Activated CD8-positive, alpha-beta memory T cell treated with anti-CD3 and anti-CD28 coated beads, Interleukin-2, amount 10 ng/mL, durations not matched to agents 7 days and 5 days (primary cell): ENCODE measurements at regions not wholly inside any gene's neighbourhood (a gene's known extent, or its start where the extent isn't known, plus 50 kb on each side); places are given as distances from the start of the nearest gene placed in this dataset.

Experiments used
- ATAC-seq: fragments of 150-1000 bp; cut with Tn5 transposase; one replicate; pipeline ENCODE4 v1.10.0; 2021; ENCODE audit warnings: moderate library complexity
- CTCF ChIA-PET: fragments of 350-600 bp; sonication (Branson Sonifier 250); formaldehyde crosslinking; loops from one replicate; lab custom pipeline; 2021; ENCODE audit warnings: antibody characterized with exemption; lab: Charles Lee
- DNase-seq: peaks from one replicate; pipeline ENCODE4 v3.0.0-alpha.2; 2020
- H3K27ac Mint-ChIP-seq: one replicate; pipeline ENCODE4 v1.8.0; 2021; ENCODE audit warnings: mild to moderate bottlenecking, mixed read lengths
- H3K27me3 Mint-ChIP-seq: one replicate; pipeline ENCODE4 v1.8.0; 2021; ENCODE audit warnings: mixed read lengths
- H3K36me3 Mint-ChIP-seq: one replicate; pipeline ENCODE4 v1.8.0; 2021; ENCODE audit warnings: mild to moderate bottlenecking, mixed read lengths
- H3K4me1 Mint-ChIP-seq: one replicate; pipeline ENCODE4 v1.8.0; 2021; ENCODE audit warnings: mixed read lengths
- H3K4me3 Mint-ChIP-seq: one replicate; pipeline ENCODE4 v1.8.0; 2021; ENCODE audit warnings: mild to moderate bottlenecking, moderate library complexity, mixed read lengths
- H3K9me3 Mint-ChIP-seq: one replicate; pipeline ENCODE4 v1.8.0; 2022; ENCODE audit warnings: low read depth, mixed read lengths

DNA sequence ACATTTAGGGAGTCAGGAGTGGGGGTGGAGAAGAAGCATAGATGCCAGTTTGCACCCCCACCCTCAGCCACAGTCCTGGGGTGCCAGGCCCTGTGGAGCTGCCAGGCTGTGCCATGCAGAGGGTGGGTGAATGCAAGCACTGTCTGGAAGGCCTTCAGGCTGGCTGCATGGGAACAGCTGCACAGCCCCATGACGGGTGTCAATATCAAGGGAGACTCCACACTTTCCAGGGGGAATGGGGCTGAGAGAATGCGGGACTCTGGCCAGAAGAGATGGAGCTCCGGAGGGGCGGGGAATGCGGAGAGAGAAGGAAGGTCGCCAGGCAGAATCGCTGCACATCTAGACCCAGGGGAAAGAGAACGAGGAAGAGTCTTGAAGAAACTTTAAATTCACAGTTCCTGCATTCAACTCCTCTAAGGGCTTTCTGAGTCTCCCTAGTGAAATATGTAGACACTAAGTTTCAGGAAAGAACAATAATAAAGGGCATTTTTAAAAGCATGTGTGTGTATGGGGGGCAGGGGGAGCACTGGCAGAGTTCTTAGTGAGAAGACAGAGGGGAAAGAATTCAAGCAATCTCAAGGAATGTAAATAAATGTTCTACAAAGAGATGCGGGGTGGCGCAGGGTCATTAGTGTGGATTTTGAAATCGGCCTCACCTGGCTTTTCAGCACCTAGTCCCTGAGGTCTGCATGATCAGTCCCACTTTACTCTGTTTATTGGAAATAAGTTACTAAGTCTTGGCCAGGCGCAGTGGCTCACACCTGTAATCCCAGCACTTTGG is 59.1 kb downstream of the BOD1 start:
- Mint-ChIP-seq H3K4me3 (no peak overlapping the region), H3K4me1 (no peaks in the 10 kb centered on the region), H3K27ac (no peak overlapping the region), H3K36me3 (no peaks in the 10 kb centered on the region), H3K9me3 (peaks cover 6% of the 10 kb centered on the region), H3K27me3 (peaks cover 15% of the 10 kb centered on the region)
- CTCF ChIA-PET: interaction anchor here (1.8 kb wide), 1 partner anchor 16 kb away, joined by 10 read pairs; no protein-coding TSS in a partner anchor
- no peak for ATAC-seq
- no peak for DNase-seq

DNA sequence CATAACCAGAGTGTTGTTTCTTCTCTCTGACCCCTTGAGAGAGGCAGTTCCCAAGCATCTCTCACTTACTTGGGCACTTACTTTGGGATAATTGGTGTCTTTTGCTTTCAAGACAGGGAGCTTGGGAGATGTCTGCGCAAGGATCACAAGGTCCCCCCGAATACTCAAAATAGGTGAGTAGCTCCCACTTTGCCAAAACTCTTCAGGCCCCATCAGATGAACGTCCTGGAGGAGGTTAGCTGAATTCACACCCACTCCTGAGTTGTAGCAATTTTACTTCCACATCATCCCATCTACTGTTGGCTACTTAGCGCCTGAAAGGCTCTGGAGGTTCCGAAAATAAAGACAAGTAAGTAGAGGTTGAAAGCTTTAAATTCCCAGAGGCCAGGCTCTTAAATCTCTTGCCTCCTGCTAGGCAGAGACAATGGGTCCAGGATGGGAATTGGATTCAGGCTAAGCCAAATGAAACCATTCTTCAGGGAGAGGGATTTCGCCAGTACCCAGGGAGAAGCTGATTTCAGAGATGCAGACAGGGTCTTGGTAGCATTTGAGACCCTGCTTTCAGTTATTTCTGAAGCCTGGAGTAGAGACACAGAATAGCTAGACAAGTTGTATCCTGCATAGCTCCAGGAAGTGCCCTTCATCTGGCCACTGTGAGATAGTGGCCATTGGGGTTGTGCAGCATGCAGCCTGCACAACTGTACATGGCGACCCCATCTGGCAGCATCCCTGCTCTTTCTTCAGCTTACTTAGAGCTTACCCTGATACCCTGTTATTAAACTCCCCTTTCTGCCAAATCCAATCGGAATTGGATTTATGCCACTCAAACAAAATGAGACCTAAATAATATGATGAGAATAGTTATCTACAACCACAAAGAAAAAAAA is 60.1 kb downstream of the BOD1 start:
- ATAC-seq (no peak), DNase-seq (no peak)
- Mint-ChIP-seq H3K36me3 (no peaks in the 10 kb centered on the region), H3K4me1 (no peaks in the 10 kb centered on the region), H3K27me3 (peaks cover 15% of the 10 kb centered on the region), H3K27ac (no peak overlapping the region), H3K9me3 (peaks cover 6% of the 10 kb centered on the region), H3K4me3 (no peak overlapping the region)
- CTCF ChIA-PET: interaction anchor here (1.8 kb wide), 1 partner anchor 17 kb away, joined by 10 read pairs; no protein-coding TSS in a partner anchor

DNA sequence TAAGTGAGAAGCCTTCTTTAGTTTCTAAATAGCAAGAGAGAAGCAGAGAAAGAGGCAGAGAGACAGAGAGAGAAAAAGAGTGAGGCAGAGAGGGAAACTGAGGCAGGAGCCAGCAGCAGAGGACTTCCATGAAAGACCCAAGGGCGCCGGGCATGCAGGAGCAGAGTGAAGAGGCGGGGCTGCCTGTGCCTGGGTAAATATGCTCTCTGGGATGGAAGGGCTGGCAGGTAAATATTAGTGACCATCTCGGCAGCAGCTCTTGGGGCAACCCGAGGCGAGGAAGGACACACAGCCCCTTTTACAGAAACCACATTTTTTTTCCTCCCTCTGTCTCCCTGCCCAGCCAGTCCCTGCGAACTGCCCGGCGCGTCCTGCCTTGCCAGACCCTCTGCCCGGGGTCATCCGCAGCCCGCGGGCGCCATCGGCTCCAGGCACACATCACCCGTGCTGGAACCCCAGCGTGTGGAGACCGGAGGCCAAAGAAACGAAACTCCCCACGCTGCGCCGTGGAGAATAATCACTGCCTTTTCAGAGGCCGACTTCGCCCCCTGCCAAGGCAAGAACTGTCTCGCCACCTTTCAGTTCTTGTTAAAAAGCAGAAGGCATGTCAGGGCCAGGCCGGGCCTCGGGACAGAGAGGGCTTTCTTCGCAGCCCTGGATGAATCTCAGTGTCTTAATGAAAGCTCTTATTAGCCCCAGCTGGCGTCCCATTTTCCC is 61.3 kb downstream of the BOD1 start:
- CTCF ChIA-PET: interaction anchor here (1.8 kb wide), 1 partner anchor 18 kb away, joined by 10 read pairs; no protein-coding TSS in a partner anchor

DNA sequence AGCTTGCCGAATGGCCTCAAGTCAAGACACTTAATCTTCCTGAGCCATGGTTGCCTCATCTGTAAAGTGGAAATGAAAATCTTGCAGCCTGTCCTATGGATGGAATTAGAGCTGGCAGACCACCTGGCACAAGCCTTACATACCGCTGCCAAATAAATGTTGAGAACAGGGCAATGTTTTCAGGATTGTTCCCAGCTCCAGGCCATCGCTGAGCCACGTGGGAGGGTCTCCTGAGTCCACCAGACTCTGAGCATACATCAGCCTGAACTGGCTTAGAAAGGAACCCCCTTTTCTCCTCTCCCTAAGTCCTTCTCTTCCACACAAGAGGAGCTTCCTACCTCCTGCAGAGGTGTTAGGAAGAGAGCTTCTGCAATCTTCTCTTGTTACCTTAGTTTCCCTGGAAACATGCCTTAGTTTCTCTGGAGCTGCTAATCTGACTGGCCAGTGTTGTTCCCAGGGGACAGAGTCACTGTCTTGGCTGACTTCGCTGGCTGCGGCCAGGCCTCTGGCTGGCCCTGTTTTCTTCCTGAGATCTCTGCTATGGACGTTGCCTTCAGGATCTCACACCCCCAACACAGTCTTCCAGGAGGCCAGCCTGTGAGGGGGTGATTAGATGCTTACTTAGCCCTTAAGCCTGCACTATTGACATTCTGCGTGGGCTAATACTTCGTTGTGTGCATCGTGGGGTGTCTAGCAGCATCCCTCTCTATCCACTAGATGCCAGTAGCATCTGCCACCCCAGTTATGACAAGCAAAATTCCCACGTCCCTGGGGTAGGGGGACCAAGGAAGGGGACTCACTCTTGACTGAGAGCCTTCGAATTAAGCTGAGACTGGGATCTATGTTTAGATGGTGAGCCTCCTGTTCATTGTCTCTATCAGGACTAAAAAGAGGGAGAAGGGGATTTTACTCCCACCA is 62.2 kb downstream of the BOD1 start:
- Mint-ChIP-seq H3K27ac (no peak overlapping the region), H3K4me3 (no peak overlapping the region), H3K9me3 (no peaks in the 10 kb centered on the region), H3K4me1 (no peaks in the 10 kb centered on the region), H3K27me3 (peaks cover 5% of the 10 kb centered on the region), H3K36me3 (no peaks in the 10 kb centered on the region)
- CTCF ChIA-PET: no interaction called here
- ATAC-seq: no peak
- DNase-seq: no peak

More for the DNA sequence above, 61.3 kb downstream of the BOD1 start:
- H3K36me3 Mint-ChIP-seq: no peaks in the 10 kb centered on the region
- H3K27ac Mint-ChIP-seq: no peak overlapping the region
- H3K4me3 Mint-ChIP-seq: no peak overlapping the region
- no peak for DNase-seq
- H3K27me3 Mint-ChIP-seq: peaks cover 9% of the 10 kb centered on the region
- no peaks in the 10 kb centered on the region for H3K4me1 Mint-ChIP-seq
- no peak for ATAC-seq
- H3K9me3 Mint-ChIP-seq: peaks cover 4% of the 10 kb centered on the region

DNA sequence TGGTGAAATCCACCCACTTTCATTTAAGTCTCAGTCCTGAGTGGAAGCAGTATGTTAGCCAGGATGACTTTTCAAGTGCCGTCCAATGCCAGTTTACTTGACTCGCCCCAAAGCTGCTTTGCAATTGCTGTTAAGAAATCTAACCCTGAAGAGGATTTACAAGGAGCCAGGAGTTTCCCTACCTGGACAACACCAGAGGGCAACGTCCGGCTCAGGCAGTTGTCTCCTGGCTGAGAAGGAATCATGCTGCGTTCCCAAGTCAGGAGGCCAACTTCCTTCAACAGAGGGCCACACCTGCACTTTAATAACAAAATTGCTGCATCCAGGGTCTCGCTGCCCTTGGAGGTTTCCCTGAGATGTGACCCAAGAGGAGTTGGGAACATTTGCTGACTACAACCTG is 65.8 kb downstream of the BOD1 start:
- H3K4me3 Mint-ChIP-seq: no peak overlapping the region
- peaks cover 5% of the 10 kb centered on the region for H3K27me3 Mint-ChIP-seq
- no peaks in the 10 kb centered on the region for H3K9me3 Mint-ChIP-seq
- DNase-seq: no peak
- H3K4me1 Mint-ChIP-seq: no peaks in the 10 kb centered on the region
- H3K27ac Mint-ChIP-seq: no peak overlapping the region
- no peaks in the 10 kb centered on the region for H3K36me3 Mint-ChIP-seq
- CTCF ChIA-PET: no interaction called here
- ATAC-seq: no peak

DNA sequence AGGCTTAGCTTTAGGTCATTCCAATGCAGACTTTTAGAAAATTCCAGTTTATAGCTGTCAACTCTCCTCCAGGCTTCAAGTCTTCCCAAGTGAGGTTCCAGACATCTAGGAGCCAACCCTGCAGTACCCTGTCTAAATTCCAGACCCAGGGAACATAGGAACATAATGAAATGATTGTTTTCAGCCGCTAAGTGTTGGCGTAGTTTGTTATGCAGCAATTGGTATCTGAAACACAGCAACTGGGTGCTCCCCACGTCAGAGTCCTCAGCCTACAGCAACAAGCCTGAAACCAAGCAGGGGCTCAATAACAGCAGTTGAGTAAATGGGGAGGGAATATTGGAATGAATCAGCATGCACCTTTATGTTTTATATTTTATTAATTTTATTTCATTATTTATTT is 66.8 kb downstream of the BOD1 start:
- CTCF ChIA-PET: no interaction called here
- no peak overlapping the region for H3K27ac Mint-ChIP-seq
- peaks cover 5% of the 10 kb centered on the region for H3K27me3 Mint-ChIP-seq
- no peak overlapping the region for H3K4me3 Mint-ChIP-seq
- ATAC-seq: no peak
- H3K9me3 Mint-ChIP-seq: no peaks in the 10 kb centered on the region
- no peak for DNase-seq
- no peaks in the 10 kb centered on the region for H3K36me3 Mint-ChIP-seq
- H3K4me1 Mint-ChIP-seq: no peaks in the 10 kb centered on the region

DNA sequence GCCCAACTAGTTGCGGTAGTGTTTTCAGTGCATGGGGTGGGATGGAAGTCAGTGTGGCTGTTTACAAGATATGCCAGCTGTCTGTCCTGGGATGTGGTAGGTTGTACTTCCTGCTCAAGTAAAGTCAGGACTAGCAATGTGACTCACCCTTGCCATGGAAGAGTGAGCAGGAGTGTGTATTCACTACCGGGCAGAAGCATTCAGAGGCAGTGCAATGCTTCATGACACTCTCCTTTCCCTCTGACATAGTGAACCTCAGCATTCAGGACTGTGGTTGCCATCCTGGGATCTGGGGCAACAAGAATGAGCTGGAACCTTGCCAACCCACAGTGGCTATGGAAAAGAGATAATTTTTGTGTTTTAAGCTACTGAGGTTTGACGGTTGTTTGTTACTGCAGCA is 68.9 kb downstream of the BOD1 start:
- CTCF ChIA-PET: no interaction called here

DNA sequence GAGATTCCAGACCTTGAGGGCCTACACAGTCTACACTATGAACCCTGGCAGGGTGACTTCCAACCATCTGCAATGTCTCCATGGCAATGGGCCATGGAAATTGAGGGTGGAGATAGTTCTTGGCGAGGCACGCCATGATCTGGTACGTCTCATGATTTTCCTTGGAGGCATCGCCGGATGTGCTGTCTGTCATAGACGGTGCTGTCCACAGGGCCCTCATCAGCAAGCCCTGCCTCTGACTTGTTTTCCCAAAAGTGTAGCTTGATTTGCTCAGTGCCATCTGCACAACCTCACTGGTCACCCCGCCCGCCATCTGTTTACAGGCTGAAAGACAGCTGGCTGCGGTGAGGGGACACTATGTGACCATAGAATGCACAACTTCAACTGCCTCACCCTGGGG is 73.5 kb downstream of the BOD1 start:
- CTCF ChIA-PET: no interaction called here
- DNase-seq (no peak), ATAC-seq (no peak)
- H3K36me3 Mint-ChIP-seq: no peaks in the 10 kb centered on the region
- peaks cover 5% of the 10 kb centered on the region for H3K27me3 Mint-ChIP-seq
- no peaks in the 10 kb centered on the region for H3K4me1 Mint-ChIP-seq
- H3K9me3 Mint-ChIP-seq: no peaks in the 10 kb centered on the region
- no peak overlapping the region for H3K27ac Mint-ChIP-seq
- H3K4me3 Mint-ChIP-seq: no peak overlapping the region

More for the DNA sequence above, 68.9 kb downstream of the BOD1 start:
- H3K27me3 Mint-ChIP-seq: peaks cover 5% of the 10 kb centered on the region
- H3K4me1 Mint-ChIP-seq: no peaks in the 10 kb centered on the region
- H3K36me3 Mint-ChIP-seq: no peaks in the 10 kb centered on the region
- H3K9me3 Mint-ChIP-seq: no peaks in the 10 kb centered on the region
- DNase-seq (no peak), ATAC-seq (no peak)
- H3K27ac Mint-ChIP-seq: no peak overlapping the region
- H3K4me3 Mint-ChIP-seq: no peak overlapping the region

DNA sequence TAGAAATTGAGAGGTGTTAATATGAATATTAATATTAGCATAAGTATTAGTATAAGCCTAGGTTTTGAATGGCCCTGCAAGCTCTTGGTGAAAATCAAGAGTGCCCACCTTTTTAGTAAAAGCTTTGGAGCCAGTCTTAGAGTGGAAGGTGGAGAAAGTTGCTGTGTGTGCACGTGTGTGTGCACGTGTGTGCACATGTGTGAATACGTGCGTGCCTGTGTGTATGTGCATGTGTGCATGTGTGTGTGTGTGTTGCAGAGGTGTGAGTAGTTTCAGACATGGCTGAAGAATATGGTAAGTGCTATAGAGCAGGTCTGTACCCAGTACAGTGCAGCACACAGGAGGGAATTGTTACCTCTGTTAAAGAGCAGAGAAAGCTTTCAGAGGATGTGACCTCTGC is 74.3 kb downstream of the BOD1 start:
- no peaks in the 10 kb centered on the region for H3K36me3 Mint-ChIP-seq
- H3K9me3 Mint-ChIP-seq: no peaks in the 10 kb centered on the region
- H3K27me3 Mint-ChIP-seq: peaks cover 5% of the 10 kb centered on the region
- no peak overlapping the region for H3K4me3 Mint-ChIP-seq
- no peak overlapping the region for H3K27ac Mint-ChIP-seq
- ATAC-seq (no peak), DNase-seq (no peak)
- CTCF ChIA-PET: no interaction called here
- no peaks in the 10 kb centered on the region for H3K4me1 Mint-ChIP-seq

DNA sequence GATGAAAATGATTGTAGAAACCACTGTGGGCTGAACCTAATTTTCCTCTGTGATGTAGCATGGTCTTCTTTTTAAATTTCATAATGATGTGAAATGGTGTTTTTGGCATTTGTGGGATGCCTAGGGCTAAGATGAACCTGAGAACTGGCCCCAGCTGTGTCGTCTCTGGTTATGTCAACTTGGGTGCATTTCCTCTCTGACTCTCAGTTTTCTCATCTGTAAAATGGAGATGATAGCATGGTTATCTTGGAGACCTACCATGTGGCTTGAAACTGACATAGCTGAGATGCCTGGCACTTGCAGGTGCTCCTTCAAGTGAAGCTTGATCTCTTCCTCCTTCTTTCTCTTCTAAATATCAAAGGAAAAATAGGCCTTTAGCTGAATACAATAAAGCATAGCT is 77.8 kb downstream of the BOD1 start:
- no peaks in the 10 kb centered on the region for H3K36me3 Mint-ChIP-seq

DNA sequence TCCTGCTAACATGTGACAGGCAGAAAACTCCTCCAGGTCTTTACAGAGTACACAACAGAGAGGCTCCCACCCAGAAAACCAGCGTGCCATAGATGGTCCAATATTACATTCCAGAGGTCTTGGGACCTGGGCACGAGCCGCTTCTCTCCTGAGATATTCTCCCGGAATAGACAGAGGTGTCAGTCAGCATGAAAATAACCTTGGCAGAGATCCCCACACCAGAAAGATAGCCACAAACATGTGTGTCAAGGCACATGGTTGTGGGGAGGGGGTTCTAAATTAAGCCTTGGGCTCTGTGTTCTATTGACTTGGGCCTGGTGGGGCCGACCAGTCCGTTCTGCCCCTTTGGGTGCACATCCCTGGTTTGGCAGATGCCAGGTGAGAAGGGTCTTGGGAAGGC is 78.4 kb downstream of the BOD1 start:
- Mint-ChIP-seq H3K9me3 (no peaks in the 10 kb centered on the region), H3K27me3 (peaks cover 9% of the 10 kb centered on the region), H3K4me3 (no peak overlapping the region), H3K27ac (no peak overlapping the region), H3K36me3 (no peaks in the 10 kb centered on the region), H3K4me1 (peaks cover 2% of the 10 kb centered on the region)
- CTCF ChIA-PET: no interaction called here
- DNase-seq (no peak), ATAC-seq (no peak)

More for the DNA sequence above, 77.8 kb downstream of the BOD1 start:
- H3K27me3 Mint-ChIP-seq: peaks cover 9% of the 10 kb centered on the region
- H3K27ac Mint-ChIP-seq: no peak overlapping the region
- no peak overlapping the region for H3K4me3 Mint-ChIP-seq
- no peaks in the 10 kb centered on the region for H3K9me3 Mint-ChIP-seq
- DNase-seq (no peak), ATAC-seq (no peak)
- peaks cover 2% of the 10 kb centered on the region for H3K4me1 Mint-ChIP-seq
- CTCF ChIA-PET: no interaction called here

DNA sequence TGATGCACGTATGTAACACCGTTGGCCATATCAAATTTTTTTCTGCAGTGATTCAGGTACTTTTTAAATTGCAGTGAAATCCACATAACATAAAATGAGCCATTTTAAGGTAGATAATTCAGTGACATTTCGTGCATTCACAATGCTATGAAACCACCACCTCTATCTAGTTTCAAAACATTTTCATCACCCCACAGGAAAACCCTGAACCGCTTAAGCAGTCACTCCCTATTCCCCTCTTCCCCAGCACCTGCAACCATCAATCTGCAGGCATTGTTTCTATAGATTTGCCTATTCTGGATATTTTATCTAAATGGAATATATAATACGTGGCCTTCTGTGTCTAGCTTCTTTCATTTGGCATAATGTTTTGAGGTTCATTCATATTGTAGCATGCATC is 79.2 kb downstream of the BOD1 start:
- DNase-seq (no peak), ATAC-seq (no peak)
- no peaks in the 10 kb centered on the region for H3K9me3 Mint-ChIP-seq
- H3K27ac Mint-ChIP-seq: no peak overlapping the region
- CTCF ChIA-PET: no interaction called here
- H3K4me3 Mint-ChIP-seq: no peak overlapping the region
- H3K27me3 Mint-ChIP-seq: peaks cover 9% of the 10 kb centered on the region
- H3K36me3 Mint-ChIP-seq: no peaks in the 10 kb centered on the region
- H3K4me1 Mint-ChIP-seq: peaks cover 2% of the 10 kb centered on the region
